ENCODE measurements at regions not wholly inside any gene's neighbourhood (a gene's known extent, or its start where the extent isn't known, plus 50 kb on each side); places are given as distances from the start of the nearest gene placed in this dataset.

- TF ChIP-seq, protein P1, sequence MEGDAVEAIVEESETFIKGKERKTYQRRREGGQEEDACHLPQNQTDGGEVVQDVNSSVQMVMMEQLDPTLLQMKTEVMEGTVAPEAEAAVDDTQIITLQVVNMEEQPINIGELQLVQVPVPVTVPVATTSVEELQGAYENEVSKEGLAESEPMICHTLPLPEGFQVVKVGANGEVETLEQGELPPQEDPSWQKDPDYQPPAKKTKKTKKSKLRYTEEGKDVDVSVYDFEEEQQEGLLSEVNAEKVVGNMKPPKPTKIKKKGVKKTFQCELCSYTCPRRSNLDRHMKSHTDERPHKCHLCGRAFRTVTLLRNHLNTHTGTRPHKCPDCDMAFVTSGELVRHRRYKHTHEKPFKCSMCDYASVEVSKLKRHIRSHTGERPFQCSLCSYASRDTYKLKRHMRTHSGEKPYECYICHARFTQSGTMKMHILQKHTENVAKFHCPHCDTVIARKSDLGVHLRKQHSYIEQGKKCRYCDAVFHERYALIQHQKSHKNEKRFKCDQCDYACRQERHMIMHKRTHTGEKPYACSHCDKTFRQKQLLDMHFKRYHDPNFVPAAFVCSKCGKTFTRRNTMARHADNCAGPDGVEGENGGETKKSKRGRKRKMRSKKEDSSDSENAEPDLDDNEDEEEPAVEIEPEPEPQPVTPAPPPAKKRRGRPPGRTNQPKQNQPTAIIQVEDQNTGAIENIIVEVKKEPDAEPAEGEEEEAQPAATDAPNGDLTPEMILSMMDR (IDR thresholded peaks at IDR 0.05 in 2 of 3, conservative IDR thresholded peaks at IDR 0.05 in 1 of 3; ENCODE audit: borderline replicate concordance in 1 of 3, insufficient read depth in 1 of 3, low read depth in 2 of 3, low read length in 2 of 3), result no peak
- TF ChIP-seq CBX3 (IDR thresholded peaks at IDR 0.05; ENCODE audit: low read depth), result no peak
- no peak for TF ChIP-seq POLR2A (IDR thresholded peaks at IDR 0.05; ENCODE audit: borderline replicate concordance, extremely low read depth, insufficient read depth, insufficient read length)
- TF ChIP-seq EZH2phosphoT487 (IDR thresholded peaks at IDR 0.05; ENCODE audit: borderline replicate concordance), result no peak
Measured at GRCh38 chr2:151171186-151171585, 90.5 kb downstream of the RBM43 start.
